ENCODE measurements at regions not wholly inside any gene's neighbourhood (a gene's known extent, or its start where the extent isn't known, plus 50 kb on each side); places are given as distances from the start of the nearest gene placed in this dataset.

GRCh38 chr1:232403017-232403714, 226.8 kb downstream of the SIPA1L2 start:
- H3K36me3 ChIP-seq, result peaks cover 0 to 70% (median 29%) of the 10 kb centered on the region in 9 donors

DNA sequence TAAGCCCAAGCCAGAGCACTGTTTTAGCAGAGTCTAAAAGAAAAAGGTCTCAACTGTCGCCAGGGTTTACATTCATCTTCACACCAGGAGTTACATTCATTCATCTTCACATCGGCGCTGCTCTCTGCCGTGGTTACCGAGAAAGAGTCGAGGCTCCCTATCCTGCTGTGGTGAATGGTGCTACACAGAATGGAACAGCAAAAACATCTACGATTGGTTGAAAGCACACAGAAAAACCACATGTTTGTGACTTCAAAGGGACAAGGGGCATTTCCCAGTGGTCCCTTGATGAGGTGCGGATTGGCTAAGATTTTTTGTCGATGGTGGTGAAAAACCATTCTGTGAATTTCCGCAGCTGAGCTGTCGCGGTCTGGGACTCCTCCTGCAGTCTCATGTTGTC, 231.1 kb downstream of the SIPA1L2 start:
- no peak for ATAC-seq

More at GRCh38 chr1:232403017-232403714, 226.8 kb downstream of the SIPA1L2 start:
- intact Hi-C loops (cut with DNase I), result loop anchor here in 4 of 10 donors (10.0 kb wide), 2 partner anchors 78 to 538 kb away; no protein-coding TSS in a partner anchor
- Histone ChIP-seq H3K4me1 (peaks cover 0 to 37% (median 8%) of the 10 kb centered on the region in 9 donors), H3K4me3 (no peak overlapping the region), H3K27ac (peak overlapping the region in 6 of 10 donors; percentile 17 to 56 (median 32)), H3K27me3 (no peaks in the 10 kb centered on the region), H3K9me3 (no peaks in the 10 kb centered on the region)
- ATAC-seq, result peak; percentile 29 to 80 (median 70)
- WGBS, 2 donors, result 77 to 83% methylated on average over 9 of the region's 9 CpGs
- peak in 3 of 9 donors; percentile 23 to 33 (median 23) for TF ChIP-seq CTCF (IDR thresholded peaks at IDR 0.05)
- DNase-seq, result peak; percentile 25 to 29

GRCh38 chr1:232393444-232394146, 236.3 kb downstream of the SIPA1L2 start:
- 76 to 80% methylated on average over 5 of the region's 5 CpGs for WGBS, 2 donors
- Histone ChIP-seq H3K27ac (no peak overlapping the region), H3K4me3 (no peak overlapping the region), H3K4me1 (peaks cover 0 to 6% (median 0%) of the 10 kb centered on the region in 9 donors), H3K36me3 (peaks cover 0 to 26% (median 5%) of the 10 kb centered on the region in 9 donors), H3K27me3 (no peaks in the 10 kb centered on the region), H3K9me3 (no peaks in the 10 kb centered on the region)
- DNase-seq, result no peak
- TF ChIP-seq CTCF (IDR thresholded peaks at IDR 0.05), result no peak
- intact Hi-C loops (cut with DNase I), result no loop called here
- no peak for ATAC-seq

More for the DNA sequence above, 231.1 kb downstream of the SIPA1L2 start:
- intact Hi-C loops (cut with DNase I), result no loop called here
- no peak for TF ChIP-seq CTCF (IDR thresholded peaks at IDR 0.05)
- H3K4me3 ChIP-seq, result no peak overlapping the region
- no peaks in the 10 kb centered on the region for H3K9me3 ChIP-seq
- peaks cover 0 to 77% (median 30%) of the 10 kb centered on the region in 9 donors for H3K36me3 ChIP-seq
- peaks cover 0 to 12% (median 4%) of the 10 kb centered on the region in 9 donors for H3K4me1 ChIP-seq
- H3K27me3 ChIP-seq, result no peaks in the 10 kb centered on the region
- no peak overlapping the region for H3K27ac ChIP-seq
- no peak for DNase-seq
- 93 to 96% methylated on average over 12 of the region's 12 CpGs for WGBS, 2 donors

GRCh38 chr1:232393010-232393409, 236.9 kb downstream of the SIPA1L2 start:
- Histone ChIP-seq H3K4me1 (peaks cover 0 to 6% (median 0%) of the 10 kb centered on the region in 9 donors), H3K27ac (no peak overlapping the region), H3K4me3 (no peak overlapping the region), H3K9me3 (no peaks in the 10 kb centered on the region), H3K27me3 (no peaks in the 10 kb centered on the region), H3K36me3 (peaks cover 0 to 20% (median 0%) of the 10 kb centered on the region in 9 donors)
- DNase-seq (no peak), ATAC-seq (no peak)
- WGBS, 2 donors, result 49 to 55% methylated on average over 4 of the region's 4 CpGs
- intact Hi-C loops (cut with DNase I), result no loop called here
- TF ChIP-seq CTCF (IDR thresholded peaks at IDR 0.05), result no peak
